ENCODE measurements at regions not wholly inside any gene's neighbourhood (a gene's known extent, or its start where the extent isn't known, plus 50 kb on each side); places are given as distances from the start of the nearest gene placed in this dataset.

DNA sequence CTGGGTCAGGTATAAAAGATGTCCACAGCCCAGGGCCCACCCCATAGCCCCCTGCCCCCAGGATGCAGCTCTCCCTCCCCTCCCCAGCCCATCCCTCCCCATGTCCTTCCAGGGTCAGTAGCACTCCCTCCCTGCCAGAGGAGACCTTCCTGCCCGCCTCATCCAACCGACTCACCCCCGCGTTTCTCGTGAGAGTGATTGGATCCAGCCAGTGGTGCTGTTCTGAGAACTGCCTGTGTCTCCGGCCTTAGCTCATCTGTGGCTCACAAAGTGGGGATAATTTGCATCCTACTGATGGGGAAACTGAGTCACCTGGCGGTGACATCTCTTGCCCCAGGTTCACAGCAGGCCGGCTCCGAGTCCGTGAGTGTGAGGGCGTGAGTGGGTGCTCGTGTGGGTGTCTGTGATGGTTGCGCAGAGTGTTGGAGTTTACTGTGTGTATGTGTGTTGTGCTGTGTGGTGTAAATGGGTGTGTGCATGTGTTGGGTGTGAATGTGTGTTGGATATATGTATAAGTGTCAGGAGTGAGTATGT lies 90.7 kb upstream of the GSE1 start:
- no peak overlapping the region for H3K4me3 Mint-ChIP-seq
- peaks cover 3 to 14% (median 8%) of the 10 kb centered on the region in 4 donors for H3K4me1 Mint-ChIP-seq
- peak overlapping the region in 5 of 10 donors; percentile 14 to 66 (median 38) for H3K27ac Mint-ChIP-seq
- DNase-seq (no peak), ATAC-seq (no peak)
- H3K27me3 Mint-ChIP-seq, result peaks cover 0 to 6% (median 0%) of the 10 kb centered on the region in 5 donors
- peaks cover 0 to 11% (median 0%) of the 10 kb centered on the region in 9 donors for H3K9me3 Mint-ChIP-seq
- no peaks in the 10 kb centered on the region for H3K36me3 Mint-ChIP-seq
- POLR2A ChIA-PET, result no interaction called here

DNA sequence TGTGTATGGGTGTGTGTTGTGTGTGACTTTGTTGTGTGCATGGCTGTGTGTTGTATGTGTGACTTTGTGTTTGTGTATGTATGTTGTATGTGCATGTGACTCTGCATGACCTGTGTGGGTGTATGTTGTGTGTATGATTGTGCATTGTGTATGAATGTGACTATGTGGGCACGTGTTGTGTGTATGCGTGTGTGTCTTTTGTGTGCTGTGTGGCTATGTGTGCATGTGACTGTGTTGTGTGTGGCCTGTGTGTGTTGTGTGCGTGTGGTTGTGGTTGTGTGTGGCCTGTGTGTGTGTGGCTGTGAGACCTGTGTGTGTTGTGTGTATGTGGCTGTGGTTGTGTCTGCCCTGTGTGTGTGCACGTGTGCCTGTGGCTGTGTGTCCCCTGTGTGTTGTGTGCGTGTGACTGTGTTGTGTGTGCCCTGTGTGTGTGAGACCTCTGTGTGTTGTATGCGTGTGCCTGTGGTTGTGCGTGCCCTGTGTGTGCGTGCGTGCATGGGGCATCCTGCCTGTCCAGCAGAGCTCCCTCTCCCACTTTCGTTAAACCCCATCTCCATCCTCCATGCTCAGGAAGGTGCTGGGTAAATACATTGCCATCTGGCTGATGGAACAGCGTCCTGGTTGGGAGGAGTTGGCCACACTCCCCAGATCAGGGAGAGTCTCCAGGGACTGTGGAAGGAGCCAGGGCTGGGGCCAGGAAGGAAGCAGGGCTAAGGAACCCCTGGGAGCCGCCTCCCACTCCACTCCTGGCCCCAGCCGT lies 90.1 kb upstream of the GSE1 start:
- Mint-ChIP-seq H3K4me1 (peaks cover 3 to 15% (median 8%) of the 10 kb centered on the region in 4 donors), H3K4me3 (no peak overlapping the region), H3K27me3 (peaks cover 0 to 6% (median 0%) of the 10 kb centered on the region in 5 donors), H3K9me3 (peaks cover 0 to 11% (median 0%) of the 10 kb centered on the region in 9 donors), H3K27ac (peak overlapping the region in 6 of 10 donors; percentile 7 to 79 (median 44)), H3K36me3 (no peaks in the 10 kb centered on the region)
- DNase-seq (no peak), ATAC-seq (no peak)
- POLR2A ChIA-PET, result no interaction called here

GRCh38 chr16:85523602-85524364 lies 89.3 kb upstream of the GSE1 start:
- peaks cover 3 to 15% (median 7%) of the 10 kb centered on the region in 4 donors for H3K4me1 Mint-ChIP-seq

DNA sequence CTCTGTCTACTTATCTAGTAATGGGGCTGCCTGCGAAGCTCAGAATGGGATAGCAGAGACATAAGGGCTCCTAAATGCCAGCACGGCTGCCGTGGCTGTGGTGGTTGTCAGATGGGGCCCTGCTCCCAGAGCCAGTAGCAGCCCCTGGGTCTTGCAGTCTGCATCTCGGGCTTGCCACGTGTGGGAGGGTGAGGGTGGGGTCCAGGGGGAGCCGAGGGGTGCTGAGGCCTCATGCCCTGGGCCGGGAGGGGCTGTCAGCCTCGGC lies 88.8 kb upstream of the GSE1 start:
- ATAC-seq, result no peak
- H3K27ac Mint-ChIP-seq, result no peak overlapping the region
- DNase-seq, result no peak
- peaks cover 0 to 6% (median 0%) of the 10 kb centered on the region in 5 donors for H3K27me3 Mint-ChIP-seq
- peaks cover 3 to 12% (median 6%) of the 10 kb centered on the region in 4 donors for H3K4me1 Mint-ChIP-seq
- no peaks in the 10 kb centered on the region for H3K36me3 Mint-ChIP-seq
- H3K9me3 Mint-ChIP-seq, result peaks cover 0 to 7% (median 0%) of the 10 kb centered on the region in 9 donors
- POLR2A ChIA-PET, result no interaction called here
- no peak overlapping the region for H3K4me3 Mint-ChIP-seq

More at GRCh38 chr16:85523602-85524364, 89.3 kb upstream of the GSE1 start:
- Mint-ChIP-seq H3K9me3 (peaks cover 0 to 11% (median 0%) of the 10 kb centered on the region in 9 donors), H3K36me3 (no peaks in the 10 kb centered on the region), H3K27ac (no peak overlapping the region), H3K4me3 (no peak overlapping the region), H3K27me3 (peaks cover 0 to 6% (median 0%) of the 10 kb centered on the region in 5 donors)
- POLR2A ChIA-PET, result no interaction called here
- no peak for DNase-seq
- ATAC-seq, result no peak

DNA sequence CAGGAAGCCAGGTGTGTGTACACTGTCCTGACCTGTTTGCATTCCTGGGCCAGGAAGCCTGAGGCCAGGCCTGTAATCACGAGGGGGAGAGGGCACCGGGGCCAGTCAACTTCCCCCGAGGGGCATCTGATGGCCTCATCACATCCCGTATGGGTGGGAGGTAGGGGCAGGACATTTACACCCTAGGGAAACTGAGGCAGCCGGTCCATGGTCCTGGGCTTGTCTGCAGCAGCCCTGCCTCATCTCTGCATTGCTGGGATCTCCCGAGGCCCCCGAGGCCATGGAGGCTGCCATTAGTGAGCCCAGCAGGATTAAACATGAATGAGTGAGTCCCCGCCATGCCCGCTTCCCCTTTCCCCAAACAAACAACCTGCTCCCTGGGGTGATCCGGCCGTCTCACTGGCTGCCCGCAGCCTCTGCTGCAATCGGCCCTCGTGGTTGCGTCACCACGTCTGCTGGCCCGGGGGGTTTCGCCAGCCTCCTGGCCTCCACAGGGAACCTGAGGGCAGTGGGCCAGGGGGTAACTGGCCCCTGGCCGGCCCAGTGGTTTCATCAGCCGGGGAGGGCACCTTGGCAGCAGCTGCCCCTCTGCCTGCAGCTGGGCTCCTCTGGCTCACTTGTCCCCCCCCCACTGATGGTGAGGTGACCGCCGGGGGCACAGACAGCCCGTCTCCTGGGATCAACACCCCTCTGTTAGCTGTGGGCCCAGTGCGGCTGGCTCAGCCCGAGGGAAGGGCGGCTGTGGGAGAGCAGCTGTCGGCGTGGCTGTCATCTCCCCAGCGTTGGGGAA lies 88.3 kb upstream of the GSE1 start:
- H3K4me3 Mint-ChIP-seq, result no peak overlapping the region
- H3K27ac Mint-ChIP-seq, result no peak overlapping the region
- H3K9me3 Mint-ChIP-seq, result peaks cover 0 to 2% (median 0%) of the 10 kb centered on the region in 9 donors
- POLR2A ChIA-PET, result interaction anchor here (0.6 to 1.0 kb wide), 2 partner anchors 29 to 81 kb away, joined by 3 to 6 read pairs; no protein-coding TSS in a partner anchor
- ATAC-seq (no peak), DNase-seq (no peak)
- peaks cover 0 to 11% (median 6%) of the 10 kb centered on the region in 4 donors for H3K4me1 Mint-ChIP-seq
- no peaks in the 10 kb centered on the region for H3K36me3 Mint-ChIP-seq
- H3K27me3 Mint-ChIP-seq, result peaks cover 0 to 6% (median 0%) of the 10 kb centered on the region in 5 donors

DNA sequence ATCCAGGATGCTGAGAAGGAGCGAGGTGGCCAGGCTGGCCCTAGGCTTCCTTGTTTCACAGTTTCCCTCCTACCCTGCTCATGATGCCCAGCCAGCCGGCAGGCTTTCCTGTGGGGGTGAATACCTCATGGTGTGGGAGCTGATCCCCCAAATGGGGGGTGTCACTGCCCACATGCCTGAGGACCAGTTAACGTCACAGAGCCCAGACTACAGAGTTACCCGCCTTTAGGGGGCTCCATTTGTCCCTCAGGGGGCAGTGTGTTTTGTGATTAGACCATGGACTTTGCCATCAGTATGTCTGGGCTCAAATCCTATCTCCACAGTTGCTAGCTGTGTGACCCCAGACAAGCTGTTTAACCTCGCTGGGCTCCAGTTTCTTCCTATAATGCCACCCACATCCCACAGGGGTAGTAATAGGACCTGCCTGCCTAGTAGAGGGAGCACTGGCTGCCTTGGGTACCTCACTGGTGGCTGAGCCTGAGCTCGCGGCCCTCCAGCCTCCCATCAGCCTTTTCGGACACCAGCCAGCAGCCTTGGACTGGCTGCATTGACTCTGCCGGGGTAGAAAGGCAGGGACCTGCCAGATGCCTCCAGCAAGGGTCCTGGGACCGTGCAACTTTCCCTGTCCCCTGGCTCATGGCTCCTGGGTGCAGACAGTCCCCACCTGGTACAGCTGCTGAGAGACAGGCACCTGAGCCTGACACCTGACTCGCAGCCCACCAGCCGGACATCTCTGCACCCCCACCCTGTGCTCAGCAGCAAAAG lies 87.5 kb upstream of the GSE1 start:
- H3K27ac Mint-ChIP-seq, result peak overlapping the region in 1 of 10 donors; percentile 15
- peaks cover 0 to 6% (median 0%) of the 10 kb centered on the region in 5 donors for H3K27me3 Mint-ChIP-seq
- H3K4me3 Mint-ChIP-seq, result no peak overlapping the region
- no peaks in the 10 kb centered on the region for H3K9me3 Mint-ChIP-seq
- ATAC-seq, result no peak
- DNase-seq, result no peak
- POLR2A ChIA-PET, result interaction anchor here (0.6 to 1.0 kb wide), 2 partner anchors 28 to 82 kb away, joined by 3 to 6 read pairs; no protein-coding TSS in a partner anchor
- H3K4me1 Mint-ChIP-seq, result peaks cover 0 to 11% (median 6%) of the 10 kb centered on the region in 4 donors
- no peaks in the 10 kb centered on the region for H3K36me3 Mint-ChIP-seq

DNA sequence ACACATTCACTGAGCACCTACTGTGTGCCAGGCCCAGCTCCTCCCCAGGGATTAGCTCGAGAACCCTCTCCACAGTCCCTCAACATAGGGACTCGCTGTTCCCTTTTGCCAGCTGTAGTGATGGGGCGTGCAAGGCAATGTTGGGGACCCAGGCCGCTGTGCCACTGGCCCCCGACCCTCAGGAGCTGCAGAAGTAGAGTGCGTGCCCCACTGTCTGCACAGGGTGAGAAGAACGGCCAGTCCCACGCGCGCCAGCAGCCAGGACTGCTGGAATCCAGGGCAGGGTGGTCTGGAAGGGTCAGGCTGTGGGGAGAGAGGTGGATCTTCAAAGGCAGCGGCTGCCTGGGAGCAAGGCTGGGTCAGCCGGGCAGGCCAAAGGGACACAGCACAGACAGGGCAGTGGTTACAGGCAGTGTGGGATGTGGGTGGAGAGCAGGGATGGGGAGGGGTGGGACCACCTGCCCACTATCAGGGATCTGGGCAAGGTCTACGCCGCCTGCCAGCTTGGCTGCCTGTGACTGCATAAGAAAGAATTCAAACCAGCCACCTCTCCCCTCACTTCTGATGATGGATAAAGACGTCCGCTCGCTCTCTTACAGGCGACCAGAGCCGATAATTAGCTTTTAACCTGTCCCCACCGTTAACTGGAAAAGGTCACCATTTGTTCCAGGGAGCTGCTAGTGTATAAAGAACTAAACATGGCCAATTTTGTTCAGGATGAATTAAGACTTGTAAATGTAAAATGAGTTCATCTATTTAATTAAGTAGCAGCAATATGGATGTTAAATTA lies 86.7 kb upstream of the GSE1 start:
- no peak overlapping the region for H3K4me3 Mint-ChIP-seq
- no peaks in the 10 kb centered on the region for H3K9me3 Mint-ChIP-seq
- no peak for DNase-seq
- peak overlapping the region in 2 of 10 donors; percentile 15 to 37 for H3K27ac Mint-ChIP-seq
- H3K27me3 Mint-ChIP-seq, result peaks cover 0 to 6% (median 0%) of the 10 kb centered on the region in 5 donors
- POLR2A ChIA-PET, result no interaction called here
- no peak for ATAC-seq
- H3K36me3 Mint-ChIP-seq, result no peaks in the 10 kb centered on the region
- peaks cover 0 to 8% (median 6%) of the 10 kb centered on the region in 4 donors for H3K4me1 Mint-ChIP-seq

DNA sequence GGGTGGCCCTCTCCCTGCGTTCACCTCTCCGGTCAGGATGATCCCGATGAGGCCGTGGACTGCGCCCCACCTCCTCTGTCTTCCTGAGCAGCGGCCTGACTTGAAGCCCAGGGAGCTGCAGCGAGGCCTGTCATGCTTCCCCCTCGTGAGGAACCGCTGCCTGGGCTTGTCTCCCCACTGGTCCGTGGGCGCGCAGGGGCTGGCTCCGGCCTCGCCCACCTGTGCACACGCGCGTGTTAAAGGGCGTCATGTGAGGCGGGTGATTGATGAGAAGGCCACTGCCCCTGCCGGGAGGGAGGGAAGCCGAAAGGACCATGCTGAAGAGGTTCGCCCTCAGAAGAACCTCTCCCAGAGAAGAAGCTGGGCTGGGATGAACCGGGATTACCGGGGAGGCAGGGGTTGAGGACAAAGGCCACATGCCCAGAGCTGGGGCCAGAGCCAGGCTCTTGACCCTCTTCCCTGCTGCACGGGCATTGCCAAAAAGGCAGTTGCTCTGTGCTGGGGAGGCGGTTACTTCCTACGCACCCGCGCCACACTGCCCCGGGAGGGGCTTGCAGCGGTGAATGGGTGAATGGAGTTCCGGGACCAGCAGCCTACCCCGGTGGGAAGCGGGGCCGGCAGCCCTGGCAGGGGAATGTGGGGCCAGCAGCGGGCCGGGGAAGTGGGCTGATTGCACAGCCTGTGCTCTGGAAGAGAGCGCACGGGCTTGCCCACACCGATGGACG lies 85.9 kb upstream of the GSE1 start:
- POLR2A ChIA-PET, result interaction anchor here (1.0 kb wide), 1 partner anchor 12 kb away, joined by 3 read pairs; no protein-coding TSS in a partner anchor

DNA sequence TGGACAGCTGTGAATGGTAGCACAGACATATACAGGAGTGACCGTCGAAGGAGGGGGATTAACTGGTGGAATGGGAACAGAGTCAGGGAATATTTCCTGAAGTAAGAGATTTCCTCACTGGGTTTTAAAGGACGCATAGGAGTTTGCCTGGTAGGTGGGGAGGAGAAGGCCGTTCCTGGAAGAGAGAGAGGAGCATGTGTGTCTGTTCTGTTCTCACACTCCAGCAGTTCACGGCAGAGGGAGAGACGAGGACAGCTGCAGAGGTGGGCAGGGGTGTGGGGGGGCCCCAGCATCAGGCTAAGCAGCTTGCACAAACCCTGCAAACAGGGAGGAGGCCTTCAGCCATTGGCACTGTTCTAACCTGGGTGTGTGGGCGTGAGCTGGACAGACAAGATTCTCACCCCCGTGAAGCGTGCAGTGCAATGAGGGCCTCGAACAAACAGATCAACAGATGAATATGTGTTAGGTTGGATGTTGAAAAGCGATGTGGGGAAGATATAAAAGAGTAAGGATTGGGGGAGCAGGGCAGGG lies 85.3 kb upstream of the GSE1 start:
- Mint-ChIP-seq H3K27ac (peak overlapping the region in 2 of 10 donors; percentile 33 to 78), H3K9me3 (no peaks in the 10 kb centered on the region), H3K4me3 (no peak overlapping the region), H3K36me3 (no peaks in the 10 kb centered on the region), H3K4me1 (peaks cover 0 to 4% (median 2%) of the 10 kb centered on the region in 4 donors), H3K27me3 (peaks cover 0 to 3% (median 0%) of the 10 kb centered on the region in 5 donors)
- DNase-seq (no peak), ATAC-seq (no peak)
- POLR2A ChIA-PET, result interaction anchor here (0.7 to 1.0 kb wide), 2 partner anchors 11 to 84 kb away, joined by 3 to 4 read pairs; no protein-coding TSS in a partner anchor

More for the DNA sequence above, 85.9 kb upstream of the GSE1 start:
- H3K9me3 Mint-ChIP-seq, result no peaks in the 10 kb centered on the region
- peaks cover 0 to 8% (median 5%) of the 10 kb centered on the region in 4 donors for H3K4me1 Mint-ChIP-seq
- no peaks in the 10 kb centered on the region for H3K36me3 Mint-ChIP-seq
- H3K27ac Mint-ChIP-seq, result no peak overlapping the region
- no peak overlapping the region for H3K4me3 Mint-ChIP-seq
- H3K27me3 Mint-ChIP-seq, result peaks cover 0 to 6% (median 0%) of the 10 kb centered on the region in 5 donors
- ATAC-seq (no peak), DNase-seq (no peak)

DNA sequence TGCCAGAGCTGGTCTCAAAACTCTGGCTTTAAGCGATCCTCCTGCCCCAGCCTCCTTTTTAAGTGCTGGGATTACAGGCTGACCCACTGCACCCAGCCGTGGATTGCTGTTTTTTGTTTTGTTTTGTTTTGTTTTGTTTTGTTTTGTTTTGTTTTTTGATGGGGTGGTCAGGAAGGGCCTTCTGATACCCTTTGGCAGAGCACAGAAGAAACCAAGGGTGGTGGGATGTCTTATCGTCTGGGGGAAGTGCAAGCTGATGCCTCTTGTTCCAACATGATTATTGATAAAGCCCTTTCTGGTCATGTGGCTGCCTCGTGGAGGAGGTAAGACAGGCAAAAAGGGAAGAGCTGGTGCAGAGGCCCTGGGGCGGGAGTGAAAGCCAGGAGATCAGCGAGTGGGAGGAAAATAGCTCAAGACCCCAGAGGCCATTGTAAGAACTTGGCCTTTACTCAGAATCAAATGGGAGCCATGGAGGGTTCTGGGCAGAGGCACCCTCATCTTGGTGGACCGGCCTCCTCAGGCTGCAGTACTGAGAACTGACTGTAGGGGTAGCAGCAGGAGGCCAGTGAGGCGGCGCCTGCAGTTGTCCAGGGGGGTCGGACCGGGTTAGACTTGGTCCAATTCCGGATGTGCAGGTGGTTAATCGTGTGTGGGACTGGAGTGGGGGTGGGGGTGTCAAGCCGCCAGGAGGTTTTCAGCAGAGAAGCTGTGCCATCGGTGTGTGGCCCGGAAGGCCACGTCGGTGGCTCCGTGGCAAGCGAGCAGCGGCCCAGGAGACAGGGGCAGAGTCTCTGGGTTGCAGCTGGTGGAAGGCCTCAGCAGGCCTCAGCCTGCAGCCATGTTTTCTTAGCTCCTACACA lies 84.4 kb upstream of the GSE1 start:
- H3K27ac Mint-ChIP-seq, result peak overlapping the region in 1 of 10 donors; percentile 40
- peak in 1 of 2 donors; percentile 46 for ATAC-seq
- peak in 1 of 10 donors; percentile 14 for DNase-seq
- H3K9me3 Mint-ChIP-seq, result no peaks in the 10 kb centered on the region
- peaks cover 0 to 2% (median 0%) of the 10 kb centered on the region in 5 donors for H3K27me3 Mint-ChIP-seq
- H3K4me3 Mint-ChIP-seq, result no peak overlapping the region
- POLR2A ChIA-PET, result interaction anchor here (0.7 kb wide), 1 partner anchor 83 kb away, joined by 4 read pairs; no protein-coding TSS in a partner anchor
- H3K36me3 Mint-ChIP-seq, result no peaks in the 10 kb centered on the region
- peaks cover 0 to 3% (median 0%) of the 10 kb centered on the region in 4 donors for H3K4me1 Mint-ChIP-seq
